ENCODE measurements at regions not wholly inside any gene's neighbourhood (a gene's known extent, or its start where the extent isn't known, plus 50 kb on each side); places are given as distances from the start of the nearest gene placed in this dataset.

GRCh38 chr1:235925016-235925415 lies 58.3 kb upstream of the LYST start:
- DNase-seq (ENCODE audit: low read depth in 2 of 2), result no peak

- DNase-seq (ENCODE audit: low read depth in 2 of 2), result no peak
Measured at GRCh38 chr1:235923466-235924021, 56.8 kb upstream of the LYST start.

GRCh38 chr1:235920596-235921375 lies 54.1 kb upstream of the LYST start:
- DNase-seq (ENCODE audit: low read depth in 2 of 2), result no peak

GRCh38 chr1:235919833-235920441 lies 53.2 kb upstream of the LYST start:
- no peak for DNase-seq (ENCODE audit: low read depth in 2 of 2)

GRCh38 chr1:235919127-235919832 lies 52.6 kb upstream of the LYST start:
- no peak for DNase-seq (ENCODE audit: low read depth in 2 of 2)

GRCh38 chr1:235918465-235918864 lies 51.8 kb upstream of the LYST start:
- no peak for DNase-seq (ENCODE audit: low read depth in 2 of 2)

GRCh38 chr1:235918032-235918431 lies 51.3 kb upstream of the LYST start:
- DNase-seq (ENCODE audit: low read depth in 2 of 2), result no peak

GRCh38 chr1:235917267-235917811 lies 50.6 kb upstream of the LYST start:
- peak; percentile 35 to 42 for DNase-seq (ENCODE audit: low read depth in 2 of 2)
